C4-2B (cell line): ENCODE measurements at regions not wholly inside any gene's neighbourhood (a gene's known extent, or its start where the extent isn't known, plus 50 kb on each side); places are given as distances from the start of the nearest gene placed in this dataset.

Experiments used
- H3K27ac ChIP-seq: fragments of 450-650 bp; 2 replicates; pipeline ENCODE4 v1.5.1; 2017
- ZFX ChIP-seq: fragments of 450-650 bp; IDR thresholded peaks from 2 replicates; pipeline ENCODE4 v1.6.1; 2017
- TF ChIP-seq, protein P1 (sequence below): fragments of 450-650 bp; conservative IDR thresholded peaks from 2 replicates; pipeline ENCODE4 v1.5.1; 2017; ENCODE audit warnings: mild to moderate bottlenecking

DNA sequence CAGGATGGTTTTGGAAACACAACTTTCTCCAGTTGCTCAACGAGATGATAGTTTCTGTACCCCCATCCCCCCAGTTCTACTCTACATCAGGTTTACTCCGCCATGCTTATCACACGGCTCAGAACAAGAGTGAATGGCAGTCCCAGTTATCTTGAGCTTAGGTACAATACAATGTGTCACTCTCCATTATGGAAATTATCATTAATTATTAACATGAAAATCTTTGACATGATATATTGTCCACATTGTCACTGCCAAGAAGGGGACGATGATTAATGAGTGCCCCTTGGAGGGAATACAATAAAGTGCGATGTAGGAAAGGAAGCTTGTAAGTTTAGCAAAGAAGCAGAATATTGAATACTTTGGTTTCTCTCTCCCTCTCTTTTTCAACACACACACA lies 252.6 kb upstream of the CFAP20DC start:
- TF ChIP-seq, protein P1, sequence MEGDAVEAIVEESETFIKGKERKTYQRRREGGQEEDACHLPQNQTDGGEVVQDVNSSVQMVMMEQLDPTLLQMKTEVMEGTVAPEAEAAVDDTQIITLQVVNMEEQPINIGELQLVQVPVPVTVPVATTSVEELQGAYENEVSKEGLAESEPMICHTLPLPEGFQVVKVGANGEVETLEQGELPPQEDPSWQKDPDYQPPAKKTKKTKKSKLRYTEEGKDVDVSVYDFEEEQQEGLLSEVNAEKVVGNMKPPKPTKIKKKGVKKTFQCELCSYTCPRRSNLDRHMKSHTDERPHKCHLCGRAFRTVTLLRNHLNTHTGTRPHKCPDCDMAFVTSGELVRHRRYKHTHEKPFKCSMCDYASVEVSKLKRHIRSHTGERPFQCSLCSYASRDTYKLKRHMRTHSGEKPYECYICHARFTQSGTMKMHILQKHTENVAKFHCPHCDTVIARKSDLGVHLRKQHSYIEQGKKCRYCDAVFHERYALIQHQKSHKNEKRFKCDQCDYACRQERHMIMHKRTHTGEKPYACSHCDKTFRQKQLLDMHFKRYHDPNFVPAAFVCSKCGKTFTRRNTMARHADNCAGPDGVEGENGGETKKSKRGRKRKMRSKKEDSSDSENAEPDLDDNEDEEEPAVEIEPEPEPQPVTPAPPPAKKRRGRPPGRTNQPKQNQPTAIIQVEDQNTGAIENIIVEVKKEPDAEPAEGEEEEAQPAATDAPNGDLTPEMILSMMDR: no peak
- TF ChIP-seq ZFX: no peak
- H3K27ac ChIP-seq: no peak overlapping the region

- TF ChIP-seq ZFX: no peak
- TF ChIP-seq, protein P1: no peak
- H3K27ac ChIP-seq: no peak overlapping the region
Observed at GRCh38 chr3:59300733-59301132, 250.9 kb upstream of the CFAP20DC start.

GRCh38 chr3:59299561-59299960 lies 249.7 kb upstream of the CFAP20DC start:
- TF ChIP-seq, protein P1: no peak
- no peak for TF ChIP-seq ZFX
- no peak overlapping the region for H3K27ac ChIP-seq

GRCh38 chr3:59290358-59290757 lies 240.5 kb upstream of the CFAP20DC start:
- no peak for TF ChIP-seq ZFX
- TF ChIP-seq, protein P1: no peak
- no peak overlapping the region for H3K27ac ChIP-seq

DNA sequence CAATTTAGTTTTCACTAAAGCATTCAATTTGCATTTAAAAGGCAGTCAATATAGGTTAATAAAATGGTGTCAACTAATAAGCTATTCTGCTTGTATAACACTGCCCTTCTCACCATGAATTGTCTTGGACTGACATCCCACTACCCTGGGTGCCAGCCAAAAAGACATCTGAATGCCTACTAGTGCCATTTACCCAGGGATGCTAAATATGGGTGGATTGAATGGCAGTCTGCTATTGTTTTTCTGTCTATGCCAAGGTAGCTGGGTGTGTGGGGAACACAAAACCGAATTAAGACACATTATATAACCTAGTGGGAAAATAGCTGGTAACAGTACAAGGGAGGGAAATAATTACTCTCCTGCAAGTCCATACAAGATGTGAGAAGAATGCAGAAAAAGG lies 240.0 kb upstream of the CFAP20DC start:
- H3K27ac ChIP-seq: no peak overlapping the region
- TF ChIP-seq, protein P1: no peak
- no peak for TF ChIP-seq ZFX

GRCh38 chr3:59288951-59289350 lies 239.1 kb upstream of the CFAP20DC start:
- TF ChIP-seq ZFX: no peak
- TF ChIP-seq, protein P1: no peak
- H3K27ac ChIP-seq: no peak overlapping the region

GRCh38 chr3:59286791-59287531 lies 237.1 kb upstream of the CFAP20DC start:
- TF ChIP-seq, protein P1: no peak
- no peak for TF ChIP-seq ZFX
- no peak overlapping the region for H3K27ac ChIP-seq
